Choroid plexus epithelial cell (primary cell): ENCODE measurements at regions not wholly inside any gene's neighbourhood (a gene's known extent, or its start where the extent isn't known, plus 50 kb on each side); places are given as distances from the start of the nearest gene placed in this dataset.

Source experiments
- DNase-seq: peaks from one replicate; pipeline ENCODE4 v3.0.0-alpha.2; 2010; ENCODE audit warnings: low read depth
- H3K4me3 ChIP-seq: 2 replicates; pipeline ENCODE4 v1.5.1; 2011; ENCODE audit warnings: low read depth, mild to moderate bottlenecking, control low read depth, low read length, moderate library complexity
- TF ChIP-seq, protein P1 (sequence below): conservative IDR thresholded peaks from 2 replicates; pipeline ENCODE4 v1.5.1; 2011; ENCODE audit warnings: low read depth, mild to moderate bottlenecking, control low read depth, inconsistent platforms, low read length, moderate library complexity

DNA sequence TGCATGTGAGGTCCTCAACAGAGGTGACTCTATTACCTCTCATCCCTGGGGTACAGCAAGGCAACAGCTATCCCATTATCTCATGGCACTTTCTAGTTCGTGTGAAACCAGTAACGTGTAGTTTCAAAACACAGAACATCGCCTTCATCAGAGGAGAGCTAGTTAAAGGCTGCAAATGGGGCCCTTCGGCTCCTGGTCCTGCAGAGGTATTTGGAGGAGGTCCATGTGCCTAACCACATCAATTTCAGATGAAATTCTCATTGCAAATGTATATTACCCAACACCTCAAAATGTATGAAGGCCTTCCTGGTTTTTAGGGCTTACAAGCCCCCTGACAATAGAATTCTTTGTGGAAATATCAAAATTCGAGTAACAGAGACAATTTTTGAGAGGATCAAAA is 95.7 kb upstream of the PSMD7 start:
- no peak for DNase-seq
- no peak overlapping the region for H3K4me3 ChIP-seq
- TF ChIP-seq, protein P1, sequence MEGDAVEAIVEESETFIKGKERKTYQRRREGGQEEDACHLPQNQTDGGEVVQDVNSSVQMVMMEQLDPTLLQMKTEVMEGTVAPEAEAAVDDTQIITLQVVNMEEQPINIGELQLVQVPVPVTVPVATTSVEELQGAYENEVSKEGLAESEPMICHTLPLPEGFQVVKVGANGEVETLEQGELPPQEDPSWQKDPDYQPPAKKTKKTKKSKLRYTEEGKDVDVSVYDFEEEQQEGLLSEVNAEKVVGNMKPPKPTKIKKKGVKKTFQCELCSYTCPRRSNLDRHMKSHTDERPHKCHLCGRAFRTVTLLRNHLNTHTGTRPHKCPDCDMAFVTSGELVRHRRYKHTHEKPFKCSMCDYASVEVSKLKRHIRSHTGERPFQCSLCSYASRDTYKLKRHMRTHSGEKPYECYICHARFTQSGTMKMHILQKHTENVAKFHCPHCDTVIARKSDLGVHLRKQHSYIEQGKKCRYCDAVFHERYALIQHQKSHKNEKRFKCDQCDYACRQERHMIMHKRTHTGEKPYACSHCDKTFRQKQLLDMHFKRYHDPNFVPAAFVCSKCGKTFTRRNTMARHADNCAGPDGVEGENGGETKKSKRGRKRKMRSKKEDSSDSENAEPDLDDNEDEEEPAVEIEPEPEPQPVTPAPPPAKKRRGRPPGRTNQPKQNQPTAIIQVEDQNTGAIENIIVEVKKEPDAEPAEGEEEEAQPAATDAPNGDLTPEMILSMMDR, result no peak

DNA sequence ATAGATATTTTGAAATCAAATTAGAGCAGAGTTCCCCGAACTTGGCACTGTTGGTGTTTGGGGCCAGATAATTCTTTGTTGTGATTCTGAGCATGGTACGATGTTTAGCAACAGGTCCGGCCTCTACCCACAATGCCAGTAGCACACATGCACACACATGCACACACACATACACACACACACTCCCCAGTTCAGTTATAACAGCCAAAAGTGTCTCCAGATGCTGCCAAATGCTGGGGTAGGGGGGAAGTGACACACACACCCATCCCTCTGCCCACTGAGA is 96.8 kb upstream of the PSMD7 start:
- TF ChIP-seq, protein P1, result no peak
- no peak for DNase-seq
- H3K4me3 ChIP-seq, result no peak overlapping the region

DNA sequence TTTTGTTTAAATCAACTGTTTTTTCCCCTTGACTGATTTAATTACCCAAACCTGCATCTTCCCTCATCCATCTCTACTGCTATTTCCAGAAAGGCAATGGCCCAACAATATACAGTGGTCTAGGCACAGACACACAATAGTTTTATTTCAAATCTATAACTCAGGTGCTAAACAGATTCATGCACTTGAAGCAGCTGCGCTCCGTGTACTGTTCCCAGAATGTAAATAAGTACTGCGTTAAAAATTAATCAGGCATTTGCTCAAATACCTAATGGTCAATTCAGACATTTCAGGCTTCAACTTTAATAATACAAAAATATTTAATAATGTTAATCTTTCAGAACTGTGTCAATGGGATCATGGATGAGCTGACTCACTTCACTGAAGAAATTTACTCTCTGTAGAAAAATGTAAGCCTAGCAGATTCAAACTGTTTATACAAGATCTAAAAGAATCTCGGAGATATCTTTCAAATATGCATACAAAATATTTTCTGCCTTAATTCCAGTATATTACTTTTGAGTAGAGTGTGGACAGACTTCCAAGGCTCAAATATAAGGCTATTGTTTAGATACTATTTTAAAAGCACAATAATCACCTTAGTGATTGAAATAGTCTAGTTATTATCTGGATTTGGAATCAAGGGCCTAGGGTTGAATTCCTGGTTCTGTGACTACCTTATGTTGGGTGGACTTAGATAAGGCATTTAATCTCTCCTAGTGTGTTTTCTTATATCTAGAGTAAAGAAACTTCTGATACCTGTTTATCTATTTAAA is 97.4 kb upstream of the PSMD7 start:
- DNase-seq, result no peak
- TF ChIP-seq, protein P1, result no peak
- no peak overlapping the region for H3K4me3 ChIP-seq

DNA sequence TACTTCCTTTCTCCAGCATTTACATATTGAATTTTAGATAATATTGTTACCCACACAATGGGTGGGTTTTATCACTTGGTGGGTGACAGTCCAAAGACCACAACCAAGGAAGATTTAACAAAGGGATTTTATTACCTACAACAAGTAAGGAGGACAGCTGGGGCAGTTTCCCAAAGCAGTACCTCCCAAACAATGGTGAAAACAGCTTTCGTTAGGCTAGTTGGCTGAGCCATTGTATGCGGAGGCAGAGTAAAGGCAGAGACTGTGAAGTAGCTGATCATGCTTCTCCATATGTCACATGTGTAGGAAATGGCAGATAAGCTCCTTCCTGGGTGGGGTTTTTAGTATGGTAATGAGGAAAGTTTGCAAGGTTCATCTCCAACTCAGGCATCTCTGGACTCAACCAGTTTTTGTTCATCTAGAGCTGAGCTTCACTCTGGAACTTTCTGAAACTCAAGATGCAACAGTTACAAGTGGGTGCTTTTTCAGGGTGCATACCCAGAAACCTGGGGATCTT is 104.3 kb upstream of the PSMD7 start:
- no peak for DNase-seq
- no peak overlapping the region for H3K4me3 ChIP-seq
- TF ChIP-seq, protein P1, result no peak

DNA sequence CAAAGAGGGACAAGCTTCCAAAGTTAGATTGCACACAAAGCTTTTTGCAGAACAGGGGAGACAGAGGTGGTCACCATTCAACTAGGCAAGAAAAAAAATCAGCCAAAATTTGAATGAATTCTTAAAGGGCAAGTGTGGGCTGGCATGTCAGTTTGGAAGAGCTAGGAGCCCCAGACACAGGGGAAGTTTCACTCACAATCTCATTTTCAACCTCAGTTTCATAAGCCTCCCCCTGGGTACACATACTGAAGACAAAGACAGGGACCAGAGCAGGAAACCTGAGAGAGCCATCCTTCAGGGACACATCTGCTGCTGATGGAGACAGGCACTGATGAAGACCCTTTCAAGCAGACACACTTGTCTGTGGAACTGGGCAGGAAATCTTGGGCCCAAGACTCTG is 106.3 kb upstream of the PSMD7 start:
- no peak for DNase-seq
- H3K4me3 ChIP-seq, result no peak overlapping the region
- TF ChIP-seq, protein P1, result no peak

DNA sequence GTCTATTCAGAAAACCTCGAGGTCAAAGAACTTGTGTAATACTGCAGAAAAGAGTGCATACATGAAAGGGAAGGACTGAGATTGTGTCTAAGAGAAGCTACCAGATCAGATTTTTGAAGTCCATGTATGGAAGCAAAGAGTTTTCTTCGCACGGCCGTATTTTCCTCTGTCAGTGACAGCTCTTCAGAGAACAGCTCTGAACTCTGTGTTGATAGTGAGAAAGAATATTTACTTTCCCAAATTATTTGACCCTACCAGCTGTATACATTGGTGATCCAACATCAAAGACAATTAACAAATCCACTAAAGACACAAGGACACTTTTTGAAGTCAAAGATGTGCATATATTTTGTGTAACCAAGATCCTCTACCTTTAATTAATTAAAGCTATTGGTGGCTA is 107.8 kb upstream of the PSMD7 start:
- TF ChIP-seq, protein P1, result no peak
- H3K4me3 ChIP-seq, result no peak overlapping the region
- no peak for DNase-seq

DNA sequence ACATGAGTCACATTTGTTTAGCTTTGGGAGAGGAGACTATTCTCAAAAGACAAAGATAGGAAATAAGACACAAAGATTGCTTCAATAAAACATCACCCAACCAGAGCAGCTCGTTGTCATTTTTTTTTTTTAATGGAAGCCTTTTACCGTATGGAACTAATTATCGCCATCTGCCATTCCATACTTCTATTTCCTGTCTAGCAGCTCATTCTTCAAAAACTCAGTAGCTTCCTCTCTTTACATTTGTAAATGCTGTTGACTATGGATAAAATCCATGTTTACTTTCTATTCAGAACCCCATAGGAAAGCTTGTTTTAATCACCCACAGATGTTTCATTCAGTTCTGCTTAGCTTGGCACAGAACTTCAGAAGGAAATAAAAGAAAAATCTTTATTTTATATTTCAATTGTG is 110.0 kb upstream of the PSMD7 start:
- no peak for DNase-seq
- TF ChIP-seq, protein P1, result no peak
- no peak overlapping the region for H3K4me3 ChIP-seq
